IMR-90 (cell line): ENCODE measurements at regions not wholly inside any gene's neighbourhood (a gene's known extent, or its start where the extent isn't known, plus 50 kb on each side); places are given as distances from the start of the nearest gene placed in this dataset.

Experiments
- ATAC-seq: fragments of 200-7000 bp; cut with Tn5 transposase; 2 replicates; pipeline ENCODE4 v1.9.1; 2020; ENCODE audit warnings: low read depth, mild to moderate bottlenecking, moderate library complexity
- BruUV-seq: library from RNA; stranded (reverse); fragments of 400-500 nt; replicated peaks from 2 replicates; lab custom pipeline; 2021; lab: Mats Ljungman, UMichigan
- CTCF ChIA-PET: fragments of 300-600 bp; formaldehyde crosslinking; extraction: SDS; loops from one replicate; lab custom pipeline; 2021; ENCODE audit warnings: antibody characterized with exemption; lab: Yijun Ruan, JAX
- POLR2A ChIA-PET: fragments of 300-600 bp; sonication (Branson Sonifier 250); formaldehyde crosslinking; loops from one replicate; lab custom pipeline; 2022; ENCODE audit warnings: antibody characterized with exemption; ENCODE audit not compliant: unreplicated experiment; lab: Charles Lee
- DNase-seq: peaks from one replicate; pipeline ENCODE4 v3.0.0; 2013
- H2AFZ ChIP-seq: replicated peaks from 2 replicates; pipeline ENCODE3; 2013; ENCODE audit warnings: low read length, mild to moderate bottlenecking; ENCODE audit not compliant: poor library complexity
- H2AK5ac ChIP-seq: 2 replicates; pipeline ENCODE4 v1.6.1; 2013; ENCODE audit warnings: low read depth, low read length, inconsistent platforms
- H2AK9ac ChIP-seq: replicated peaks from 2 replicates; pipeline ENCODE3; 2013; ENCODE audit warnings: mild to moderate bottlenecking, low read depth, low read length, moderate library complexity; ENCODE audit not compliant: poor library complexity
- H2BK120ac ChIP-seq: 2 replicates; pipeline ENCODE4 v1.6.1; 2013; ENCODE audit warnings: low read depth, low read length, inconsistent platforms
- H2BK15ac ChIP-seq: 3 replicates; pipeline ENCODE4 v1.6.1; 2013; ENCODE audit warnings: low read depth, low read length, inconsistent platforms
- H2BK20ac ChIP-seq: 2 replicates; pipeline ENCODE4 v1.6.1; 2013; ENCODE audit warnings: low read depth, mild to moderate bottlenecking, inconsistent platforms, low read length, moderate library complexity
- H2BK5ac ChIP-seq: 2 replicates; pipeline ENCODE4 v1.6.1; 2013; ENCODE audit warnings: mild to moderate bottlenecking, low read depth, low read length, inconsistent platforms; ENCODE audit not compliant: poor library complexity, severe bottlenecking
- H3K14ac ChIP-seq: replicated peaks from 2 replicates; pipeline ENCODE4 v1.6.1; 2013; ENCODE audit warnings: low read depth, low read length, inconsistent platforms
- H3K18ac ChIP-seq: 2 replicates; pipeline ENCODE4 v1.6.1; 2013; ENCODE audit warnings: low read depth, low read length, control low read depth
- H3K23ac ChIP-seq: 2 replicates; pipeline ENCODE4 v1.6.1; 2013; ENCODE audit warnings: low read depth, low read length, inconsistent platforms
- H3K27ac ChIP-seq: 2 replicates; pipeline ENCODE4 v1.5.1; 2013; ENCODE audit warnings: mild to moderate bottlenecking, control low read depth, low read length; ENCODE audit not compliant: insufficient read depth
- H3K27me3 ChIP-seq: 2 replicates; pipeline ENCODE4 v1.6.1; 2013; ENCODE audit warnings: low read length; ENCODE audit not compliant: control insufficient read depth, insufficient read depth
- H3K36me3 ChIP-seq: 2 replicates; pipeline ENCODE4 v1.6.1; 2013; ENCODE audit warnings: low read length, mixed read lengths; ENCODE audit not compliant: control insufficient read depth, insufficient read depth
- H3K4ac ChIP-seq: 2 replicates; pipeline ENCODE4 v1.6.1; 2013; ENCODE audit warnings: low read depth, low read length, inconsistent platforms
- H3K4me1 ChIP-seq: 2 replicates; pipeline ENCODE4 v1.6.1; 2013; ENCODE audit warnings: low read length, mixed read lengths; ENCODE audit not compliant: control insufficient read depth, insufficient read depth
- H3K4me2 ChIP-seq: 2 replicates; pipeline ENCODE4 v1.6.1; 2013; ENCODE audit warnings: low read depth, mild to moderate bottlenecking, control low read depth, low read length, moderate library complexity
- H3K4me3 ChIP-seq: 2 replicates; pipeline ENCODE4 v1.5.1; 2013; ENCODE audit warnings: low read depth, mild to moderate bottlenecking, control low read depth, low read length, moderate library complexity; ENCODE audit not compliant: insufficient read depth
- H3K56ac ChIP-seq: 2 replicates; pipeline ENCODE4 v1.6.1; 2013; ENCODE audit warnings: low read length, inconsistent platforms; ENCODE audit not compliant: insufficient read depth; ENCODE audit errors: extremely low read depth
- H3K79me1 ChIP-seq, 2 experiments: 2 replicates each; pipeline ENCODE4 v1.6.1; 2013; ENCODE audit warnings: low read length in 2 of 2, inconsistent platforms in 1 of 2, low read depth in 1 of 2
- H3K9ac ChIP-seq: 2 replicates; pipeline ENCODE4 v1.6.1; 2013; ENCODE audit warnings: low read depth, low read length, control low read depth
- H3K9me1 ChIP-seq: 2 replicates; pipeline ENCODE4 v1.6.1; 2013; ENCODE audit warnings: low read length, inconsistent platforms; ENCODE audit not compliant: insufficient read depth
- H3K9me3 ChIP-seq: 2 replicates; pipeline ENCODE4 v1.6.1; 2013; ENCODE audit warnings: low read length; ENCODE audit not compliant: control insufficient read depth, insufficient read depth
- H4K20me1 ChIP-seq: 2 replicates; pipeline ENCODE4 v1.6.1; 2013; ENCODE audit warnings: low read length, inconsistent platforms; ENCODE audit not compliant: insufficient read depth
- H4K5ac ChIP-seq: 2 replicates; pipeline ENCODE4 v1.6.1; 2013; ENCODE audit warnings: mild to moderate bottlenecking, low read depth, low read length, control low read depth
- H4K8ac ChIP-seq, 2 experiments: 2 replicates each; pipeline ENCODE4 v1.6.1; 2013; ENCODE audit warnings: low read depth in 2 of 2, low read length in 2 of 2, control low read depth in 1 of 2, inconsistent platforms in 1 of 2
- H4K91ac ChIP-seq: 2 replicates; pipeline ENCODE4 v1.6.1; 2013; ENCODE audit warnings: low read depth, low read length, inconsistent platforms; ENCODE audit not compliant: insufficient read depth
- BHLHE40 ChIP-seq: fragments of 150-350 bp; IDR thresholded peaks from 2 replicates; pipeline ENCODE4 v1.6.1; 2016; ENCODE audit warnings: mild to moderate bottlenecking, low read depth, low read length
- CEBPB ChIP-seq: IDR thresholded peaks from 2 replicates; pipeline ENCODE4 v1.6.1; 2012; ENCODE audit warnings: low read depth, low read length, improper control_type of control experiment
- CHD1 ChIP-seq: IDR thresholded peaks from 2 replicates; pipeline ENCODE4 v1.6.1; 2012; ENCODE audit warnings: low read depth, low read length, improper control_type of control experiment
- FOS ChIP-seq: fragments of 150-350 bp; IDR thresholded peaks from 2 replicates; pipeline ENCODE4 v1.6.1; 2016; ENCODE audit warnings: low read depth, low read length
- MAFK ChIP-seq: IDR thresholded peaks from 2 replicates; pipeline ENCODE4 v1.6.1; 2012; ENCODE audit warnings: low read depth, low read length, improper control_type of control experiment
- MAZ ChIP-seq: IDR thresholded peaks from 2 replicates; pipeline ENCODE4 v1.6.1; 2012; ENCODE audit warnings: low read depth, mild to moderate bottlenecking, low read length, improper control_type of control experiment, moderate library complexity, borderline replicate concordance
- MXI1 ChIP-seq: IDR thresholded peaks from 2 replicates; pipeline ENCODE4 v1.6.1; 2012; ENCODE audit warnings: low read depth, mild to moderate bottlenecking, low read length, moderate library complexity, borderline replicate concordance
- NFE2L2 ChIP-seq: fragments of 150-350 bp; IDR thresholded peaks from 2 replicates; pipeline ENCODE4 v1.6.1; 2016; ENCODE audit warnings: low read depth, mild to moderate bottlenecking, low read length
- POLR2A ChIP-seq: IDR thresholded peaks from 2 replicates; pipeline ENCODE4 v1.6.1; 2012; ENCODE audit warnings: mild to moderate bottlenecking, low read depth, low read length
- RAD21 ChIP-seq: IDR thresholded peaks from 2 replicates; pipeline ENCODE4 v1.6.1; 2012; ENCODE audit warnings: low read length, improper control_type of control experiment
- RCOR1 ChIP-seq: IDR thresholded peaks from 2 replicates; pipeline ENCODE4 v1.6.1; 2012; ENCODE audit warnings: mild to moderate bottlenecking, low read length, improper control_type of control experiment; ENCODE audit not compliant: insufficient replicate concordance
- RFX5 ChIP-seq: IDR thresholded peaks from 2 replicates; pipeline ENCODE4 v1.8.0; 2012; ENCODE audit warnings: low read depth, mild to moderate bottlenecking, low read length, moderate library complexity
- SMC3 ChIP-seq: fragments of 150-350 bp; IDR thresholded peaks from 2 replicates; pipeline ENCODE4 v1.6.1; 2016; ENCODE audit warnings: low read depth, mild to moderate bottlenecking, antibody characterized with exemption, low read length, moderate library complexity
- WGBS, 2 experiments: methylation state at CpG; one replicate each; pipeline versions ENCODE4 v1.1.5 to v1.1.7; 2013; ENCODE audit warnings: missing lambda C conversion rate in 2 of 2; ENCODE audit not compliant: insufficient read length in 1 of 2; ENCODE audit errors: extremely low coverage in 2 of 2; 5-methylcytosine and 5-hydroxymethylcytosine counted together
- dilution Hi-C: fragments of 300-500 bp; cut with HindIII; formaldehyde crosslinking; loops from one replicate; pipeline ENCODE4 v1.14.3; 2018; ENCODE audit warnings: low sequenced_read_pairs; ENCODE audit not compliant: unreplicated experiment
- in situ Hi-C: fragments of 300-500 bp; cut with MboI; formaldehyde crosslinking; loops from 3 replicates; pipeline ENCODE4 v1.14.3; 2019; ENCODE audit warnings: low sequenced_read_pairs, inconsistent platforms, mixed read lengths
- intact Hi-C: fragments of 100-400 bp; cut with micrococcal nuclease; formaldehyde crosslinking; loops from 2 replicates; pipeline ENCODE4 v1.10.0; 2022
- TF ChIP-seq, protein P1 (sequence below): fragments of 150-350 bp; IDR thresholded peaks from 2 replicates; pipeline ENCODE4 v1.6.1; 2017; ENCODE audit warnings: mild to moderate bottlenecking, antibody characterized with exemption, low read length, low read depth
- TF ChIP-seq, protein P2 (sequence below): conservative IDR thresholded peaks from 2 replicates; pipeline ENCODE4 v1.5.1; 2012; ENCODE audit warnings: mild to moderate bottlenecking, low read depth, low read length, improper control_type of control experiment
- TF ChIP-seq, protein P3 (sequence below): fragments of 150-350 bp; IDR thresholded peaks from 2 replicates; pipeline ENCODE4 v1.6.1; 2016; ENCODE audit warnings: low read depth, mild to moderate bottlenecking, low read length, moderate library complexity, borderline replicate concordance

DNA sequence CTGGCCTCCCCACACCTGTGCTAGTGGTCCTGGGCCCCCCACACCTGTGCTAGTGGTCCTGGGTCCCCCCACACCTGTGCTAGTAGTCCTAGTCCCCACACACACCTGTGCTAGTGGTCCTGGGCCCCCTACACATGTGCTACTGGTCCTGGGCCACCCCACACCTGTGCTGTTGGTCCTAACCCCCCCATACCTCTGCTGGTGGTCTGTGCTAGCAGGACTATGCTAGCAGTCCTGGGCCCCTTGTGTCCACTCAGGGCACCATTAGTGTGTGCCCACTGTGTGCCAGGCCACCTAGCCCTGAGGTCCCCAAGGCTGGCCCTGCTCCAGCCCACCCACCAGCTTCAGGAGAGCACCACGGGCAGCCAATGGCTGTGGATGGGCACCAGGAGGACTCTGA is 558.2 kb upstream of the SALL3 start:
- Histone ChIP-seq H3K14ac (no peak overlapping the region), H3K27ac (no peak overlapping the region), H2AK5ac (no peak overlapping the region), H4K91ac (no peak overlapping the region), H2BK15ac (no peak overlapping the region), H2AFZ (no peak overlapping the region), H3K27me3 (no peaks in the 10 kb centered on the region), H2BK5ac (no peak overlapping the region), H3K79me1 (no peaks in the 10 kb centered on the region), H3K9ac (no peak overlapping the region), H3K36me3 (no peaks in the 10 kb centered on the region), H4K8ac (no peak overlapping the region), H4K5ac (no peak overlapping the region), H4K20me1 (no peaks in the 10 kb centered on the region), H3K9me1 (no peaks in the 10 kb centered on the region), H3K4me2 (no peak overlapping the region), H3K56ac (no peak overlapping the region), H3K4me3 (no peak overlapping the region), H3K9me3 (peaks cover 29% of the 10 kb centered on the region), H2BK120ac (no peak overlapping the region), H3K4me1 (no peaks in the 10 kb centered on the region), H3K4ac (no peak overlapping the region), H3K23ac (no peak overlapping the region), H2AK9ac (no peak overlapping the region), H3K18ac (no peak overlapping the region), H2BK20ac (no peak overlapping the region)
- intact Hi-C loops = no loop called here
- ATAC-seq = no peak
- in situ Hi-C loops = no loop called here
- no TSS peak for BruUV-seq
- POLR2A ChIA-PET = no interaction called here
- dilution Hi-C loops = no loop called here
- CTCF ChIA-PET = no interaction called here
- DNase-seq = no peak
- no peak for TF ChIP-seq SMC3
- TF ChIP-seq, protein P1, sequence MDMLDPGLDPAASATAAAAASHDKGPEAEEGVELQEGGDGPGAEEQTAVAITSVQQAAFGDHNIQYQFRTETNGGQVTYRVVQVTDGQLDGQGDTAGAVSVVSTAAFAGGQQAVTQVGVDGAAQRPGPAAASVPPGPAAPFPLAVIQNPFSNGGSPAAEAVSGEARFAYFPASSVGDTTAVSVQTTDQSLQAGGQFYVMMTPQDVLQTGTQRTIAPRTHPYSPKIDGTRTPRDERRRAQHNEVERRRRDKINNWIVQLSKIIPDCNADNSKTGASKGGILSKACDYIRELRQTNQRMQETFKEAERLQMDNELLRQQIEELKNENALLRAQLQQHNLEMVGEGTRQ = no peak
- TF ChIP-seq FOS = no peak
- TF ChIP-seq RAD21 = no peak
- TF ChIP-seq, protein P2, sequence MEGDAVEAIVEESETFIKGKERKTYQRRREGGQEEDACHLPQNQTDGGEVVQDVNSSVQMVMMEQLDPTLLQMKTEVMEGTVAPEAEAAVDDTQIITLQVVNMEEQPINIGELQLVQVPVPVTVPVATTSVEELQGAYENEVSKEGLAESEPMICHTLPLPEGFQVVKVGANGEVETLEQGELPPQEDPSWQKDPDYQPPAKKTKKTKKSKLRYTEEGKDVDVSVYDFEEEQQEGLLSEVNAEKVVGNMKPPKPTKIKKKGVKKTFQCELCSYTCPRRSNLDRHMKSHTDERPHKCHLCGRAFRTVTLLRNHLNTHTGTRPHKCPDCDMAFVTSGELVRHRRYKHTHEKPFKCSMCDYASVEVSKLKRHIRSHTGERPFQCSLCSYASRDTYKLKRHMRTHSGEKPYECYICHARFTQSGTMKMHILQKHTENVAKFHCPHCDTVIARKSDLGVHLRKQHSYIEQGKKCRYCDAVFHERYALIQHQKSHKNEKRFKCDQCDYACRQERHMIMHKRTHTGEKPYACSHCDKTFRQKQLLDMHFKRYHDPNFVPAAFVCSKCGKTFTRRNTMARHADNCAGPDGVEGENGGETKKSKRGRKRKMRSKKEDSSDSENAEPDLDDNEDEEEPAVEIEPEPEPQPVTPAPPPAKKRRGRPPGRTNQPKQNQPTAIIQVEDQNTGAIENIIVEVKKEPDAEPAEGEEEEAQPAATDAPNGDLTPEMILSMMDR = no peak
- TF ChIP-seq NFE2L2 = no peak
- TF ChIP-seq BHLHE40 = no peak
- TF ChIP-seq POLR2A = no peak
- TF ChIP-seq MXI1 = no peak
- TF ChIP-seq MAZ = no peak
- no peak for TF ChIP-seq MAFK
- TF ChIP-seq RFX5 = no peak
- TF ChIP-seq, protein P3, sequence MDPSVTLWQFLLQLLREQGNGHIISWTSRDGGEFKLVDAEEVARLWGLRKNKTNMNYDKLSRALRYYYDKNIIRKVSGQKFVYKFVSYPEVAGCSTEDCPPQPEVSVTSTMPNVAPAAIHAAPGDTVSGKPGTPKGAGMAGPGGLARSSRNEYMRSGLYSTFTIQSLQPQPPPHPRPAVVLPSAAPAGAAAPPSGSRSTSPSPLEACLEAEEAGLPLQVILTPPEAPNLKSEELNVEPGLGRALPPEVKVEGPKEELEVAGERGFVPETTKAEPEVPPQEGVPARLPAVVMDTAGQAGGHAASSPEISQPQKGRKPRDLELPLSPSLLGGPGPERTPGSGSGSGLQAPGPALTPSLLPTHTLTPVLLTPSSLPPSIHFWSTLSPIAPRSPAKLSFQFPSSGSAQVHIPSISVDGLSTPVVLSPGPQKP = no peak
- TF ChIP-seq RCOR1 = no peak
- no peak for TF ChIP-seq CEBPB
- TF ChIP-seq CHD1 = no peak
- WGBS, 2 experiments = no CpG with 5 or more reads among the region's 1 CpG
